ENCODE measurements at regions not wholly inside any gene's neighbourhood (a gene's known extent, or its start where the extent isn't known, plus 50 kb on each side); places are given as distances from the start of the nearest gene placed in this dataset.

DNA sequence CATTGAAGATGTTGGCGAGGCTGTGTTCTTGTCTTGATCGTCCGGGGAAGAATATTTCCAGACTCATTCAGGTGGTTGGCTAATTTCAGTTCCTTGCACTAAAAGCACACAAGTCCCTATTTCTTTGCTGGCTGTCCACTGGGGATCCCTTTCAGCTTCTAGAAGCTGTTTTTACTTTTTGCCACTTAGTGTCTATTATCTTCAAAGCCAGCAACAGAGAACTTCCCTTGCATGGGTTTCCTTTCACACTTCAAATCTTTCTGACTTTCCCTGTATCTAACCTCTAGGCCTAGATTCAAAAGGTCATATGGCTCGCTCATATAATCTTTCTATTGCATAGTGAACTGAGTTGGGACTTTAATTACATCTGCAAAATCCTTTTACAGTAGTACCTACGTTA lies 215.3 kb upstream of the PCDH9 start:
- DNase-seq (ENCODE audit: low read depth in 1 of 2, low spot score in 1 of 2), result no peak
- Histone ChIP-seq H3K4me1 (ENCODE audit: low read depth) (peaks cover 1% of the 10 kb centered on the region), H3K4me3 (no peak overlapping the region), H3K27me3 (no peaks in the 10 kb centered on the region), H3K36me3 (no peaks in the 10 kb centered on the region), H3K9me3 (ENCODE audit: low read depth) (no peaks in the 10 kb centered on the region), H3K27ac (no peak overlapping the region)
- TF ChIP-seq, protein P1, sequence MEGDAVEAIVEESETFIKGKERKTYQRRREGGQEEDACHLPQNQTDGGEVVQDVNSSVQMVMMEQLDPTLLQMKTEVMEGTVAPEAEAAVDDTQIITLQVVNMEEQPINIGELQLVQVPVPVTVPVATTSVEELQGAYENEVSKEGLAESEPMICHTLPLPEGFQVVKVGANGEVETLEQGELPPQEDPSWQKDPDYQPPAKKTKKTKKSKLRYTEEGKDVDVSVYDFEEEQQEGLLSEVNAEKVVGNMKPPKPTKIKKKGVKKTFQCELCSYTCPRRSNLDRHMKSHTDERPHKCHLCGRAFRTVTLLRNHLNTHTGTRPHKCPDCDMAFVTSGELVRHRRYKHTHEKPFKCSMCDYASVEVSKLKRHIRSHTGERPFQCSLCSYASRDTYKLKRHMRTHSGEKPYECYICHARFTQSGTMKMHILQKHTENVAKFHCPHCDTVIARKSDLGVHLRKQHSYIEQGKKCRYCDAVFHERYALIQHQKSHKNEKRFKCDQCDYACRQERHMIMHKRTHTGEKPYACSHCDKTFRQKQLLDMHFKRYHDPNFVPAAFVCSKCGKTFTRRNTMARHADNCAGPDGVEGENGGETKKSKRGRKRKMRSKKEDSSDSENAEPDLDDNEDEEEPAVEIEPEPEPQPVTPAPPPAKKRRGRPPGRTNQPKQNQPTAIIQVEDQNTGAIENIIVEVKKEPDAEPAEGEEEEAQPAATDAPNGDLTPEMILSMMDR (IDR thresholded peaks at IDR 0.05; ENCODE audit: low read depth, low read length), result no peak

DNA sequence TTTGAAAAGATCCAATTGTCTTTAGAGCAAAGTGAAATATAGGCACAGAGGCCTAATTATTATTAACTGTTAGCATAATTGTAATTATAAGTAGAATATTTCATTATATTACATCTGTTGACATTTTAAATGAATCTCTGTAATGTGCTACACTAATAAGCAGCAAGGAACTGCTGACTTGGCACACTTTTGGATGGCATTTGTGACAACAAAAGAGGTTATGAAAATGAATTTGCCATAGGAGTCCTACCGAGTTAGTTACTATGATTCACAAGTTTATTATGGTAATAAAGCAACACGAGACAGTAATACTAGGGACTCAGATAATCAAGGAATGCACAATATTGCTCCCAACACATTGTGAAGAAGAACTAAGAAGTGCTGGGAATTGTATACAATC lies 213.8 kb upstream of the PCDH9 start:
- Histone ChIP-seq H3K27me3 (no peaks in the 10 kb centered on the region), H3K36me3 (no peaks in the 10 kb centered on the region), H3K27ac (no peak overlapping the region), H3K4me1 (ENCODE audit: low read depth) (peaks cover 12% of the 10 kb centered on the region), H3K4me3 (no peak overlapping the region), H3K9me3 (ENCODE audit: low read depth) (no peaks in the 10 kb centered on the region)
- TF ChIP-seq, protein P1 (IDR thresholded peaks at IDR 0.05; ENCODE audit: low read depth, low read length), result no peak
- DNase-seq (ENCODE audit: low read depth in 1 of 2, low spot score in 1 of 2), result no peak

DNA sequence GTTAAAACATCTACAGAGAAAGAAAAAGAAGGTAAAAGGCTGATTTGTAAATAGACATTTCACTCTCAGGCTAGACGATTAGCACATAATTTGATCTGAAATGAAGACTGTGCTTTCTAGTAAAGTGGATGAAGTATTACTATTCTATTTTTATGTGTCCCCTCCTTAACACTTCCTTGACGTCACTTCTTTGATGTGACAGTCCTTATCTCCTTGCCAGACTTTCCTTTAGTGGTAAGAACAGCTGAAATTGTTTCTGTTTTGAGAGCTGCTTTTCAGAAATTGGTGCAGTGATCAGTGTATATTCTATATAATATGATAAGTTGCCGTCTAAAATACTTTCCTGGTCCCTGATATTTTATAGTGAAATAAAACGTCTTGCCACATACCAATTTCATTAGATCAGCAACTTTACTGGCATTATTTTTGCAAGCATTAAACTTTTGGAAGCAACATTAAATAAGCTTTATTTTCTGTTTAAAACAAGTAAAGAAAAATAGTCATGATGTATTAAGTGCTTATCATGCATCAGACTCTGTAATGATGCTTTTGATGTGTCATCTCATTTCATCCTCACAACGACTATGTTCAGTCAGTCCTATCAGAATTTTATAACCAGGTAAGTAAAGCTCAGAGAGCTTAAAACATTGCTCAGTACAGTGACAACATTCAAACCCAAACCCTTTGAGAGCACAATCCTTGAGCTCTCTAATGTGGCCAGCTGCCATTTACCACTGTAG lies 210.3 kb upstream of the PCDH9 start:
- Histone ChIP-seq H3K4me1 (ENCODE audit: low read depth) (peaks cover 20% of the 10 kb centered on the region), H3K27ac (no peak overlapping the region), H3K36me3 (no peaks in the 10 kb centered on the region), H3K4me3 (no peak overlapping the region), H3K27me3 (no peaks in the 10 kb centered on the region), H3K9me3 (ENCODE audit: low read depth) (no peaks in the 10 kb centered on the region)
- TF ChIP-seq, protein P1 (IDR thresholded peaks at IDR 0.05; ENCODE audit: low read depth, low read length), result no peak
- DNase-seq (ENCODE audit: low read depth in 1 of 2, low spot score in 1 of 2), result no peak

DNA sequence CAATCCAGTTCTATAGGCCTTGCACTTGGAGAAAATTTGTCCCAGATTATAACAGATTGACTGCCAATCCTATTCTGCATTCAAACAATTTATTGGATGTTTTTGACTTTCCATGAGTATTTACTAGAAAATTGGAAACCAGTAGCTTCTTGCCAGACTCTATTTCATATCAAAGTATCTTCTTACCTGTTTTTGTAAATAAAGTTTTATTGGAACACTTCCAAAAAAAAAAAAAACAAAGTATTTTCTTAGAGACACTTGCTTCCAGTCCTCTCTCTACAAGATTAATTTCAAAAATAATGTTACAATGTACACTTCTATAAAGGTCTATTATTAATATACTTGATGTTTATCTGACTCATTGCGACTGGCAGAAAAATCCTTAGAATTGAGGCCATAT lies 209.2 kb upstream of the PCDH9 start:
- Histone ChIP-seq H3K4me3 (no peak overlapping the region), H3K9me3 (ENCODE audit: low read depth) (no peaks in the 10 kb centered on the region), H3K27ac (no peak overlapping the region), H3K36me3 (no peaks in the 10 kb centered on the region), H3K27me3 (no peaks in the 10 kb centered on the region), H3K4me1 (ENCODE audit: low read depth) (peaks cover 20% of the 10 kb centered on the region)
- TF ChIP-seq, protein P1 (IDR thresholded peaks at IDR 0.05; ENCODE audit: low read depth, low read length), result no peak
- DNase-seq (ENCODE audit: low read depth in 1 of 2, low spot score in 1 of 2), result no peak

DNA sequence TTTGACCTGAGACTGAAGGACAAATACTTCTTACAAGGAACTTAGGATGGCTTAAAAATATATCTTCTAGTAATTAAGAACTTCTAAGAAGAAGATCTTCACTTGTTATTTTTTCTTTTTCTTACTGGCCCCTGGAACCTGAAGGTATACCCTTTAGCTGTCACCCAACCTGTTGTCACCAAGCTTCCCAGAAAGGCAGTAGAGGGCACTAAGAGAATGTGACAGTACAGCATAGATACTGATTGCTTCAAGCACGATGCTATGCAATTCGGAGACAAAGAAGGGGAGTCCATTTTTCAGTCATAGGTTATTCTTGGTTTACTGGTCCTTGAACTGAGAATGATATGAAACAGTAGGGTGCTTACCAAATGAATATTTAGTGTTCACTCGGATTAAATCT lies 208.3 kb upstream of the PCDH9 start:
- DNase-seq (ENCODE audit: low read depth in 1 of 2, low spot score in 1 of 2), result peak in 1 of 2 donors; percentile 44
- Histone ChIP-seq H3K4me3 (no peak overlapping the region), H3K27me3 (no peaks in the 10 kb centered on the region), H3K9me3 (ENCODE audit: low read depth) (no peaks in the 10 kb centered on the region), H3K27ac (no peak overlapping the region), H3K4me1 (ENCODE audit: low read depth) (peaks cover 20% of the 10 kb centered on the region), H3K36me3 (no peaks in the 10 kb centered on the region)
- TF ChIP-seq, protein P1 (IDR thresholded peaks at IDR 0.05; ENCODE audit: low read depth, low read length), result no peak
